ENCODE measurements at regions not wholly inside any gene's neighbourhood (a gene's known extent, or its start where the extent isn't known, plus 50 kb on each side); places are given as distances from the start of the nearest gene placed in this dataset.

DNA sequence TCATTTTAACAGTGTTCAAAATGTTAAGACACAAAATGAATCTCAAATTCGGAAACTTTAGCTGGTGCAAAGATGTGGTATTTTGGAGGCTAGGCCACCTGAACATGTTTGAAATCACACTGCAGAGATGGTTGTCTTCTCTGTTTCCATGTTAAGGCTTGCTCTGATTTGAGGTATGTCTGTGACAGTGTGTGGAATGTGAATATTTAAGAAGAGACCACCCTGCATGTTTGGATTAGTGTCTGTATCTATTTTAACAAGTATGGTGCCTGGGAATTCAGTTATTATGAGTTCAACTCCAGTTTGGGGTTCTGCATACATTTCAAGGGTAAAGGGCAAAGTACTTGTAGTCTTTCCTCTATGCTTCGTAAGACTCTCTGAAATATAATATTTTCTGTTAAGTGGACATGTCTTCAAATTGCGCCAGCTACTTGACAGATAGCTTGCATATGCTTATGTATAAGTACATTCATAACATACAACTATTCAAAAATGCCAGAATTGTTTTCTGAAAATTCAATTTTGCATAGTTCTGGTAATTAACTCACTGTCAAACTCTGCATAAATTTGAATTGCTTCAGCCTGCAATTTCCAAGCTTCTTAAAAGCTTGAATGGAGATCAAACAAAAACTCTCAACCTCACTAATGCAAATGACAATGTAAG, 424.0 kb downstream of the ADAMTS20 start:
- TF ChIP-seq CTCF (IDR thresholded peaks at IDR 0.05; ENCODE audit: poor library complexity, severe bottlenecking) (no peak), EZH2 (IDR thresholded peaks at IDR 0.05; ENCODE audit: borderline replicate concordance, insufficient read depth, low read length, poor library complexity, severe bottlenecking) (no peak), POLR2AphosphoS5 (IDR thresholded peaks at IDR 0.05) (no peak), MXI1 (conservative IDR thresholded peaks at IDR 0.05; ENCODE audit: poor library complexity, severe bottlenecking) (no peak), REST (IDR thresholded peaks at IDR 0.05; ENCODE audit: borderline replicate concordance) (no peak), EP300 (conservative IDR thresholded peaks at IDR 0.05; ENCODE audit: poor library complexity, severe bottlenecking) (no peak), TAF1 (IDR thresholded peaks at IDR 0.05; ENCODE audit: low read depth) (no peak), SMC3 (conservative IDR thresholded peaks at IDR 0.05; ENCODE audit: poor library complexity) (no peak)
